ENCODE measurements at regions not wholly inside any gene's neighbourhood (a gene's known extent, or its start where the extent isn't known, plus 50 kb on each side); places are given as distances from the start of the nearest gene placed in this dataset.
"Not testable (repeated sequence)": the region's sequence is repeated elsewhere in the genome, so short reads cannot be mapped to it uniquely, and the experiment has no call there.

DNA sequence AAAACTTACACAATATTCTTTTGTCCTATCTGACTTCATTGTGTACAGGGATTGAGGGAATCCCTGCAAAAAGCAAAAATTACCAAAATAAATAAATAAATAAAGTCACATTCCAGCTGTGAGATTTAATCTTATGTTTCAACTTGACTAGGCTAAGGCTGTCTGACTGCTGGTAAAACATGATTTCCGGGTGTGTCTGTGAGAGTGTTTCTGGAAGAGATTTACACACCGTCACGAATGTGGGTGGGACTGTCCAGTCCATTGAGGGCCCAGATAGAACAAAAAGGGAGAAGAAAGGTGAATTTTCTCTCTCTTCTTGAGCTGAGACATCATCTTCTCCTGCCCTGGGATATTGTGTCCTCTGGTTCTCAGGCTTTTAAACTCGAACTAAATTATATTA, 166.1 kb downstream of the LIG4 start:
- Histone ChIP-seq H2AFZ (no peak overlapping the region), H4K20me1 (ENCODE audit: insufficient read depth) (no peaks in the 10 kb centered on the region), H3K27me3 (ENCODE audit: insufficient read depth, low read depth) (no peaks in the 10 kb centered on the region), H3K9me3 (ENCODE audit: insufficient read depth, low read depth) (no peaks in the 10 kb centered on the region), H3K79me2 (ENCODE audit: low read depth) (no peaks in the 10 kb centered on the region), H3K36me3 (ENCODE audit: low read depth) (no peaks in the 10 kb centered on the region), H3K4me2 (no peak overlapping the region), H3K4me3 (no peak overlapping the region), H3K27ac (no peak overlapping the region), H3K9me2 (ENCODE audit: insufficient read depth) (no peaks in the 10 kb centered on the region), H3F3A (ENCODE audit: insufficient read depth, low read depth) (no peaks in the 10 kb centered on the region), H3K4me1 (replicated peaks; ENCODE audit: insufficient read depth) (no peaks in the 10 kb centered on the region)
- intact Hi-C loops (cut with micrococcal nuclease; ENCODE audit: unreplicated experiment): no loop called here
- DNase-seq: no peak
- TF ChIP-seq EZH2 (IDR thresholded peaks at IDR 0.05; ENCODE audit: low read depth): no peak
- TF ChIP-seq, protein P1, sequence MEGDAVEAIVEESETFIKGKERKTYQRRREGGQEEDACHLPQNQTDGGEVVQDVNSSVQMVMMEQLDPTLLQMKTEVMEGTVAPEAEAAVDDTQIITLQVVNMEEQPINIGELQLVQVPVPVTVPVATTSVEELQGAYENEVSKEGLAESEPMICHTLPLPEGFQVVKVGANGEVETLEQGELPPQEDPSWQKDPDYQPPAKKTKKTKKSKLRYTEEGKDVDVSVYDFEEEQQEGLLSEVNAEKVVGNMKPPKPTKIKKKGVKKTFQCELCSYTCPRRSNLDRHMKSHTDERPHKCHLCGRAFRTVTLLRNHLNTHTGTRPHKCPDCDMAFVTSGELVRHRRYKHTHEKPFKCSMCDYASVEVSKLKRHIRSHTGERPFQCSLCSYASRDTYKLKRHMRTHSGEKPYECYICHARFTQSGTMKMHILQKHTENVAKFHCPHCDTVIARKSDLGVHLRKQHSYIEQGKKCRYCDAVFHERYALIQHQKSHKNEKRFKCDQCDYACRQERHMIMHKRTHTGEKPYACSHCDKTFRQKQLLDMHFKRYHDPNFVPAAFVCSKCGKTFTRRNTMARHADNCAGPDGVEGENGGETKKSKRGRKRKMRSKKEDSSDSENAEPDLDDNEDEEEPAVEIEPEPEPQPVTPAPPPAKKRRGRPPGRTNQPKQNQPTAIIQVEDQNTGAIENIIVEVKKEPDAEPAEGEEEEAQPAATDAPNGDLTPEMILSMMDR (conservative IDR thresholded peaks at IDR 0.05): no peak
- BruUV-seq (replicated peaks): no TSS peak
- ChIA-PET CTCF (no interaction called here), POLR2A (ENCODE audit: unreplicated experiment) (no interaction called here)

DNA sequence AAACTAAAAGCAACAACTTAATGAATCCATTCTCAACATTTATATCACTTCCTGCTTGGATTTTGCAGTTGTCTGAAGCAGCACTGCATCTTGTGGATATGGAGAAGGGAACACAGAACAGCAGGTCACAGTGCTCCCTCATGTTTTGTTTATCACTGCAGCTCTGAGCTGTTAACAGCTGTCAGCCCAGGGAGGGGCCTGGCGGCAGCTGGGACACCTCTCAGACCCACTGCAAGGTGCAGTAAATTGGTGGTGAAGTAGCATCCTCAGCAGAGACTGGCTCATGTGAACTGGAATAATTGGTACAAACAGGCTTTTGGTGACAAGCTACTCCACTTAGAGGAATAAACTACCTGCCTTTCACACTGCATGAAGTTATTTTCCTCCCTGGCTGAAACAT, 170.4 kb downstream of the LIG4 start:
- Histone ChIP-seq H4K20me1 (ENCODE audit: insufficient read depth) (no peaks in the 10 kb centered on the region), H3K4me1 (replicated peaks; ENCODE audit: insufficient read depth) (no peaks in the 10 kb centered on the region), H2AFZ (no peak overlapping the region), H3K9me2 (ENCODE audit: insufficient read depth) (no peaks in the 10 kb centered on the region), H3F3A (ENCODE audit: insufficient read depth, low read depth) (no peaks in the 10 kb centered on the region), H3K4me2 (no peak overlapping the region), H3K27me3 (ENCODE audit: insufficient read depth, low read depth) (no peaks in the 10 kb centered on the region), H3K4me3 (no peak overlapping the region), H3K27ac (no peak overlapping the region), H3K36me3 (ENCODE audit: low read depth) (no peaks in the 10 kb centered on the region), H3K79me2 (ENCODE audit: low read depth) (no peaks in the 10 kb centered on the region), H3K9me3 (ENCODE audit: insufficient read depth, low read depth) (no peaks in the 10 kb centered on the region)
- intact Hi-C loops (cut with micrococcal nuclease; ENCODE audit: unreplicated experiment): no loop called here
- no peak for TF ChIP-seq EZH2 (IDR thresholded peaks at IDR 0.05; ENCODE audit: low read depth)
- TF ChIP-seq, protein P1 (conservative IDR thresholded peaks at IDR 0.05): no peak
- ChIA-PET POLR2A (ENCODE audit: unreplicated experiment) (no interaction called here), CTCF (no interaction called here)
- BruUV-seq (replicated peaks): no TSS peak
- no peak for DNase-seq

DNA sequence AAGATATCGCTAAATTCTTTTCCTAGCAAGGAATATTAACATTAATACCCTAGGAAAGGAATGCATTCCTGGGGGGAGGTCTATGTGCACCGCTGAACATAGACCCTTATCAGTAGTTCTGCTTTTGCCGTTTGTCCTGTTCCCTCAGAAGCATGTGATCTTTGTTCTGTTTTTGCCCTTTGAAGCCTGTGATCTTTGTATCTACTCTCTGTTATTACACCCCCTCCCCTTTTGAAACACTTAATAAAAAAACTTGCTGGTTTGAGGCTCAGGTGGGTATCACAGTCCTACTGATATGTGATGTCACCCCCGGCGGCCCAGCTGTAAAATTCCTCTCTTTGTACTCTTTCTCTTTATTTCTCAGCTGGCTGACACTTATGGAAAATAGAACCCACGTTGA, 172.5 kb downstream of the LIG4 start:
- H4K20me1 ChIP-seq (ENCODE audit: insufficient read depth); H3K9me3 ChIP-seq (ENCODE audit: insufficient read depth, low read depth); BruUV-seq (replicated peaks); H3K4me2 ChIP-seq; DNase-seq; H3K9me2 ChIP-seq (ENCODE audit: insufficient read depth); H3F3A ChIP-seq (ENCODE audit: insufficient read depth, low read depth); H3K4me3 ChIP-seq; H3K79me2 ChIP-seq (ENCODE audit: low read depth); H3K36me3 ChIP-seq (ENCODE audit: low read depth); CTCF ChIA-PET; H3K27me3 ChIP-seq (ENCODE audit: insufficient read depth, low read depth); H3K27ac ChIP-seq; H2AFZ ChIP-seq; intact Hi-C loops (cut with micrococcal nuclease; ENCODE audit: unreplicated experiment); H3K4me1 ChIP-seq (replicated peaks; ENCODE audit: insufficient read depth); POLR2A ChIA-PET (ENCODE audit: unreplicated experiment): not testable (repeated sequence)

DNA sequence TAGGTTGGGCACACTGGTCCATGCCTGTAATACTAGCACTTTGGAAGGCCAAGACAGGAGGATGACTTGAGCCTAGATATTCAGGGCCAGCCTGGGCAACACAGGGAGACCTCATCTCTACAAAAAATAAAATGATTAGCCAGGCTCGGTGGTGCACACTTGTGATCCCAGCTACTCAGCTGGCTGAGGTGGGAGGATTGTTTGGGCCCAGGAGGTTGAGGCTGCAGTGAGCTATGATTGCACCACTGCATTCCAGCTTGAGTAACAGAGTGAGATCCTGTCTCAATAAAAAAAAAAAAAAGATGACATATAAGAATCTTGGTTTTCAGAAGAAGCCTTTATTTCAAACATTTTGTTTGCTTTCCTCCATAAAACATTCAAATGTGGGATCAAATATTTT, 178.0 kb downstream of the LIG4 start:
- Histone ChIP-seq H3K27ac (no peak overlapping the region), H3K36me3 (ENCODE audit: low read depth) (no peaks in the 10 kb centered on the region), H3K9me3 (ENCODE audit: insufficient read depth, low read depth) (no peaks in the 10 kb centered on the region), H3K4me3 (no peak overlapping the region), H2AFZ (no peak overlapping the region), H3F3A (ENCODE audit: insufficient read depth, low read depth) (no peaks in the 10 kb centered on the region), H3K9me2 (ENCODE audit: insufficient read depth) (no peaks in the 10 kb centered on the region), H3K27me3 (ENCODE audit: insufficient read depth, low read depth) (no peaks in the 10 kb centered on the region), H4K20me1 (ENCODE audit: insufficient read depth) (no peaks in the 10 kb centered on the region), H3K79me2 (ENCODE audit: low read depth) (no peaks in the 10 kb centered on the region), H3K4me1 (replicated peaks; ENCODE audit: insufficient read depth) (peaks cover 5% of the 10 kb centered on the region; the same call in 1 of the 2 replicates), H3K4me2 (no peak overlapping the region)
- POLR2A ChIA-PET (ENCODE audit: unreplicated experiment): no interaction called here
- CTCF ChIA-PET: no interaction called here
- BruUV-seq (replicated peaks): no TSS peak
- no peak for DNase-seq
- intact Hi-C loops (cut with micrococcal nuclease; ENCODE audit: unreplicated experiment): no loop called here
- TF ChIP-seq EZH2 (IDR thresholded peaks at IDR 0.05; ENCODE audit: low read depth): no peak
- TF ChIP-seq, protein P1 (conservative IDR thresholded peaks at IDR 0.05): no peak
